ENCODE measurements at regions not wholly inside any gene's neighbourhood (a gene's known extent, or its start where the extent isn't known, plus 50 kb on each side); places are given as distances from the start of the nearest gene placed in this dataset.

DNA sequence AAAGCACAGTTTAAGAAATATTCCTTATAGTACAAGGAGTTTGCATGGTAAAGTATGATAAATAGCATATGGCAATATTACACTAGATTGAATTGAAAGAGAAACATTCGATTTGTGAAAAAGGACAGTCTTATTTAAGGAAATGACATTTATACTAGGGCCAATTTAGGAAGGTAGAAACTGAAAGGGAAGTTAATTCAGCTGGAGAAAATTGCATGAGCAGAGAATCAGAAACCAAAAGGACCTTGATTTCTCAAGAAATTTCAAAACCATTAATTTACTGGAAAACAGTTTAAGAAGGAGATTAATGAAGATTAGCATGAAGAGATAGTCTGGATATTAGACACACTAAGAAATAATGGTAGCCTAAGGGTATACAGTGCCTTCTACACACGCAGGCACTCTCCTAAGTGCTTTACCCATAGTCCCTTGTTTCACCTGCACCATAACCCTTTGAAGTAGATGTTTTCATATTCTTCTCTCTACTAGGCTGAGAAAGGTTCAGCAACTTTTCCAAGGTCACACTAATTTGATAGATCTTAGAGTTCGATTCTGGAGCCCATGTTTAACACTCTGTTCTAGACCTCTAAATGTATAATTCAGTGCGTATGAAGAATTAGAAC, 259.1 kb upstream of the SLIT2 start:
- H3K36me3 ChIP-seq (ENCODE audit: insufficient read depth, low read length), result no peaks in the 10 kb centered on the region
- H3K27ac ChIP-seq (ENCODE audit: low read depth, low read length), result no peak overlapping the region
- no peak overlapping the region for H3K9ac ChIP-seq (ENCODE audit: low read depth, low read length)
- H3K9me3 ChIP-seq (ENCODE audit: insufficient read depth, low read depth, low read length), result no peaks in the 10 kb centered on the region
- no peak overlapping the region for H3K4me3 ChIP-seq (ENCODE audit: low read length)
- H3K4me1 ChIP-seq (ENCODE audit: insufficient read depth, low read length), result no peaks in the 10 kb centered on the region
- H3K27me3 ChIP-seq (ENCODE audit: insufficient read depth, low read length), result no peaks in the 10 kb centered on the region
- 92% methylated on average over 3 of the region's 4 CpGs for WGBS

DNA sequence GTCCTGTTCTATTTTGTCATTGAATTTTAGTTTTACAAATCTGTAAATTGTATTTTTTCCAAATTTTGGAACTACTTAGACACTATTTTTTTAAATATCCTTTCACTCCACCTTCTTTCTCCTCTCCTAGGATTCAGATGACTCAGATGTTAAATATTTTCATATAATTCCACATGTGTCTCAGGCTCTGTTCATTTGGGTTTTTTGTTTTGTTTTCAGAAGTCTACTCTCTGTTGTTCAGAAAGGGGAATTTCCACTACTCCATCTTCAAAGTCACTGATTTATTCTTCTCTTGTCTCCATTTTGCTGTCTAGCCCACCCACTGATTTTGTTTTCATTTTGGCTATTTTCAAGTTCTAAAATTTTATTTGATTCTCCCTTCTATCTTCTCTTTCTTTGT, 264.0 kb upstream of the SLIT2 start:
- Histone ChIP-seq H3K9ac (ENCODE audit: low read depth, low read length) (no peak overlapping the region), H3K4me3 (ENCODE audit: low read length) (no peak overlapping the region), H3K27me3 (ENCODE audit: insufficient read depth, low read length) (no peaks in the 10 kb centered on the region), H3K36me3 (ENCODE audit: insufficient read depth, low read length) (no peaks in the 10 kb centered on the region), H3K27ac (ENCODE audit: low read depth, low read length) (no peak overlapping the region), H3K9me3 (ENCODE audit: insufficient read depth, low read depth, low read length) (no peaks in the 10 kb centered on the region), H3K4me1 (ENCODE audit: insufficient read depth, low read length) (no peaks in the 10 kb centered on the region)

DNA sequence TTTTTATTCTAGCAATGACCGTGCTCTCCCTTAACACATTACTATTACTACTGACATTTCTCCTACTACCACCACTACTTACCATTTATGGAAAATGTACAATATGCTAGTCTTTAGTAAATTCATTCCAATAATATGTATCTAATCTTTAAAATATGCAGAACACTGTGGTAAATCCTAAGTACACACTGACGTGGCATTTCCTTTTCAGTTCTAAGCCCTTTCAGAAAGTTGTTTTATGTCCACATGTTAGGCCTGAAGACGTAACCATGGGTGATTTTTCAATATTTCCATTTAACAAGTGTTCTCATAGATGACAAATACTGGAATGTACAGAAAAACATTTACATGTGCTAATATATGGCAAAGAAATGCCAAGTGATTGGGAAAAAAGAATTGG, 268.6 kb upstream of the SLIT2 start:
- Histone ChIP-seq H3K36me3 (ENCODE audit: insufficient read depth, low read length) (no peaks in the 10 kb centered on the region), H3K9me3 (ENCODE audit: insufficient read depth, low read depth, low read length) (peaks cover 8% of the 10 kb centered on the region), H3K4me3 (ENCODE audit: low read length) (no peak overlapping the region), H3K27ac (ENCODE audit: low read depth, low read length) (no peak overlapping the region), H3K4me1 (ENCODE audit: insufficient read depth, low read length) (no peaks in the 10 kb centered on the region), H3K9ac (ENCODE audit: low read depth, low read length) (no peak overlapping the region), H3K27me3 (ENCODE audit: insufficient read depth, low read length) (no peaks in the 10 kb centered on the region)
- WGBS, result 82% methylated on average over 2 of the region's 3 CpGs

DNA sequence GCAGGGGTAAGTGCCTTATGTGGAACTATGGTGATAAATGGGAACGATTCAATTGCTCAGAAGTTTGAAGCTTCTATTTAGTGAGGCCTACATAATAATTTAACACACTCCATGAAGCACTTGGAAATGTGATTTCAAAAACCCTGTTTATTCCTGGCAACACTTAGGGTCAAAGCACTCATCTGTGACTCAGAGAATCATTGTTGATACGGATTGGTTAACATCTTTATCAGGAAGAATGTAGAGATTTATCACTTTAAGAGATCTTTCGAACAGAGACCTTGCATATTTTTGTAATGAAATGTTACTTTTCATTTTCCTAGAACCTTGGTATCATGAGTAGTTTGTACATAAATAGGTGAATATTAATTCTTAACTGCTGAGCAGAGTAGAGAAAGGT, 269.1 kb upstream of the SLIT2 start:
- Histone ChIP-seq H3K27ac (ENCODE audit: low read depth, low read length) (no peak overlapping the region), H3K9me3 (ENCODE audit: insufficient read depth, low read depth, low read length) (peaks cover 9% of the 10 kb centered on the region), H3K4me3 (ENCODE audit: low read length) (no peak overlapping the region), H3K4me1 (ENCODE audit: insufficient read depth, low read length) (no peaks in the 10 kb centered on the region), H3K9ac (ENCODE audit: low read depth, low read length) (no peak overlapping the region), H3K36me3 (ENCODE audit: insufficient read depth, low read length) (no peaks in the 10 kb centered on the region), H3K27me3 (ENCODE audit: insufficient read depth, low read length) (no peaks in the 10 kb centered on the region)
- 96% methylated on average over 3 of the region's 3 CpGs for WGBS

DNA sequence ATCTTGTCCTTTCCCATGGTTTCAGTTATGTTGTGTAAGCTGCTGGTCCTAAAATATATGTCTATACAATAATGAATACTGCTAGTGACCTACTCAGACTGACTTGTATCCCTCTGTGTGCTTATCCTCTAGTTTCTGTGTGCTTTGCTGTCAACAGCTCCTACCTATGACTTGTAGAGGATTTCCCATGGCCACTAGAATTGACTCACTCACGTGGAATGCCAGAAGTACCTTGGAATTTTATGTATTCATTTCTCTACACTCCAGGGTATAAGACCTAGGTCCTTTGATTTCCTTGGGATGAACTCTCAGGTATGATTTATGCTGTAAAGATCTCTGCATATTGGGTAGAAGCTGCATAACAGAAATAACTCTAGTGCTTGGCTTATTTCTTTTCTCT, 279.9 kb upstream of the SLIT2 start:
- no peaks in the 10 kb centered on the region for H3K4me1 ChIP-seq (ENCODE audit: insufficient read depth, low read length)
- H3K4me3 ChIP-seq (ENCODE audit: low read length), result no peak overlapping the region
- H3K27me3 ChIP-seq (ENCODE audit: insufficient read depth, low read length), result no peaks in the 10 kb centered on the region
- H3K27ac ChIP-seq (ENCODE audit: low read depth, low read length), result no peak overlapping the region
- no peaks in the 10 kb centered on the region for H3K36me3 ChIP-seq (ENCODE audit: insufficient read depth, low read length)
- 0 out of 2 replicates have a peak, but pooled peaks cover 11% of the 10 kb centered on the region for H3K9me3 ChIP-seq (ENCODE audit: insufficient read depth, low read depth, low read length)
- WGBS, result 29% methylated on average over 1 of the region's 1 CpG
- H3K9ac ChIP-seq (ENCODE audit: low read depth, low read length), result no peak overlapping the region

DNA sequence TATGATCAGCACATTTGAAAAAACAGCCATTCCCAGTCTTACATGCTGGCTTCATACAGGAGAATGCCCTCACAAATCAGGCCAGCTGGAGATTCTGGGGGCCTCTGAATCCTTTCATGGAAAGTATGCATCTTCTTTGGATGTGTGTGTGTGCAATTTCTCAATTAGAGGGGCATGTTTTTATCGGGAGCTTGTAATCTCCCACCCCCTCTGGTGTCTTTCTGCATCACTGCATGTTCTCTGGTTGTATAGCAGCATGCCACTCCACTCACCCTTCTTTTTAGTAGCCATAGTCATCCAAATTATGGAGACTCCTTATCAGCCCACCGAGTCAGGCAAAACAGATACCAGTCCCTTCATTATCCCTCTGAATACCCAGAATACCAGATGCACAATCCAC, 282.2 kb upstream of the SLIT2 start:
- 98% methylated on average over 2 of the region's 2 CpGs for WGBS
- H3K27ac ChIP-seq (ENCODE audit: low read depth, low read length), result no peak overlapping the region
- H3K4me3 ChIP-seq (ENCODE audit: low read length), result no peak overlapping the region
- H3K36me3 ChIP-seq (ENCODE audit: insufficient read depth, low read length), result no peaks in the 10 kb centered on the region
- H3K9me3 ChIP-seq (ENCODE audit: insufficient read depth, low read depth, low read length), result no peaks in the 10 kb centered on the region
- H3K9ac ChIP-seq (ENCODE audit: low read depth, low read length), result no peak overlapping the region
- H3K4me1 ChIP-seq (ENCODE audit: insufficient read depth, low read length), result no peaks in the 10 kb centered on the region
- H3K27me3 ChIP-seq (ENCODE audit: insufficient read depth, low read length), result no peaks in the 10 kb centered on the region

DNA sequence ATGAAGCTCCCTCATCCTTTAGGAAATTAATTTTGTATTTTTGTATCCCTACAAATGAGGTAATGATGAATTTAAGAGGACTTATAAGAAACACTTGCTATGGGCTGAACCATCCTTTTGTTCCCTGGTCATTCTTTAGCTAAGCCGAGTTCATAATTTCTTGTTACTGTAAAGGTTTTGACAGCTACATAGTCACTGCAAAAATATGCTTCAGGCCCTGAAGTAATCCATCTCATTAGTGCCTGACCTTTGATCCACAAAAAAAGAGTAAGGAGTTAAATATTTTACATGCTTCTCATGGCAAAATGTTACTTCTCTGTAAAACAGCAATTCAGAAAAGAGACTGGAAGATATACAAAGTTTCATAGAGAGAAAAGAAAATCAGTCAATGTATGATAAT, 290.6 kb upstream of the SLIT2 start:
- no peak overlapping the region for H3K27ac ChIP-seq (ENCODE audit: low read depth, low read length)
- H3K27me3 ChIP-seq (ENCODE audit: insufficient read depth, low read length), result no peaks in the 10 kb centered on the region

DNA sequence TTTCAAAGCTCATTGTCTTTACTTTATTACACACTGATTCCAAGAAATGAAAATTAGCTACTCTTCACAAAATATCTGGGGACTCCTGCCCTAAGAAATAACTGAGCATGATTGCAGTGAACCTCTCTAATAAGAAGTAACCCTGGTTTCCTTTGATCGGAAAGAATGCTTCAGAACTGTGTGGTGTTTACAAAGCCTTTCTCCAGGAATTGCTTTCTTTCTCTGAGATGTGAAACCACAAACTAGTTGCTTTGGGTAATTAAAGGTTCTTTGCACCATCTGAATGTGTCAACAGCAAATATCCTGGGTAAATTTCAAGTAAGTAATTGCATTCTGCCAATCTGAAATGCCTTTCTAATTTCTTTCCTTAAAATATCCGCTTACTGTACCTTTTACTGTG, 292.9 kb upstream of the SLIT2 start:
- H3K36me3 ChIP-seq (ENCODE audit: insufficient read depth, low read length), result no peaks in the 10 kb centered on the region
- H3K27me3 ChIP-seq (ENCODE audit: insufficient read depth, low read length), result no peaks in the 10 kb centered on the region
- no peak overlapping the region for H3K9ac ChIP-seq (ENCODE audit: low read depth, low read length)
- H3K4me1 ChIP-seq (ENCODE audit: insufficient read depth, low read length), result no peaks in the 10 kb centered on the region
- H3K9me3 ChIP-seq (ENCODE audit: insufficient read depth, low read depth, low read length), result no peaks in the 10 kb centered on the region
- no peak overlapping the region for H3K4me3 ChIP-seq (ENCODE audit: low read length)
- H3K27ac ChIP-seq (ENCODE audit: low read depth, low read length), result no peak overlapping the region
- 93% methylated on average over 1 of the region's 2 CpGs for WGBS

More for the DNA sequence above, 290.6 kb upstream of the SLIT2 start:
- Histone ChIP-seq H3K9ac (ENCODE audit: low read depth, low read length) (no peak overlapping the region), H3K36me3 (ENCODE audit: insufficient read depth, low read length) (no peaks in the 10 kb centered on the region), H3K9me3 (ENCODE audit: insufficient read depth, low read depth, low read length) (no peaks in the 10 kb centered on the region), H3K4me3 (ENCODE audit: low read length) (no peak overlapping the region), H3K4me1 (ENCODE audit: insufficient read depth, low read length) (no peaks in the 10 kb centered on the region)
- 95% methylated on average over 1 of the region's 1 CpG for WGBS

DNA sequence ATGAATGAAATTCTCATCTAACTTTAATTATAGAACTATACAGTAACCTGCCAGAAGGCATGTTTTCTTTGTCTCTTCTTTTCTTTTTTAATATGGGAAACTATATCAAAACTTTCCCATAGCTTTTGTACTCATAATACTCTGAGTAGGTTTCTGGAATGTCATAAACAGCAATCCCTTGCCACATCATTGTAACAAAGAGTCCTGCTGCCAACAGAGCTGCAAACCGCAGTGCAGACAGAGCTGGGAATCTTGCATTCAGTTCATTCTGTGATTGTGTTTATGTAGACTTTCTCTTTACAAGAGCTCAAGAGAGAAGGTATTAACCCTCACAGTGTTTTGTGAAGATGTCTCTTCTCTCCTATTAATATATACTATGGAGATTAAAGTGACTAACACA, 304.4 kb upstream of the SLIT2 start:
- no peak overlapping the region for H3K27ac ChIP-seq (ENCODE audit: low read depth, low read length)
- H3K4me3 ChIP-seq (ENCODE audit: low read length), result no peak overlapping the region
- H3K9me3 ChIP-seq (ENCODE audit: insufficient read depth, low read depth, low read length), result no peaks in the 10 kb centered on the region
- 83% methylated on average over 1 of the region's 1 CpG for WGBS
- H3K9ac ChIP-seq (ENCODE audit: low read depth, low read length), result no peak overlapping the region
- H3K4me1 ChIP-seq (ENCODE audit: insufficient read depth, low read length), result peaks cover 15% of the 10 kb centered on the region; the same call in 1 of the 2 replicates
- no peaks in the 10 kb centered on the region for H3K36me3 ChIP-seq (ENCODE audit: insufficient read depth, low read length)
- H3K27me3 ChIP-seq (ENCODE audit: insufficient read depth, low read length), result no peaks in the 10 kb centered on the region

DNA sequence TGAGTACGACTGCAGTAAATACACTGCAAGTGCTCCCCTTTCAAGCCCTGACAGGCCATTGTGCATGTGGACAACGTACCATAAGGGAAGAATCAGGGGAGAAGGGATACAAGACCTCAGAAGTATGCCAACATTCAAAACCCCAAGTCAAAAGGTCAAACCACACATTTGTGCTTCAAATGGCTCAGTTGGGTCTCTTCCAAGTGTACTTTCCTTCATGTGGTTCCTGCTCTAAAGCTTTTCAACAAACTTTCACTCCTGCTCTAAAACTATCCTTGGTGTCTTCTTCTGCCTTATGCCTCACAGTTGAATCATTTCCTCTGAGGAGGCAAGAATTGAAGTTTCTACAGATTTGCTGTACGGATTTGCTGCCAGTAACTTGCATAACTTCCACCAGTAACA, 305.7 kb upstream of the SLIT2 start:
- WGBS, result 93% methylated on average over 3 of the region's 3 CpGs
- H3K9me3 ChIP-seq (ENCODE audit: insufficient read depth, low read depth, low read length), result no peaks in the 10 kb centered on the region

DNA sequence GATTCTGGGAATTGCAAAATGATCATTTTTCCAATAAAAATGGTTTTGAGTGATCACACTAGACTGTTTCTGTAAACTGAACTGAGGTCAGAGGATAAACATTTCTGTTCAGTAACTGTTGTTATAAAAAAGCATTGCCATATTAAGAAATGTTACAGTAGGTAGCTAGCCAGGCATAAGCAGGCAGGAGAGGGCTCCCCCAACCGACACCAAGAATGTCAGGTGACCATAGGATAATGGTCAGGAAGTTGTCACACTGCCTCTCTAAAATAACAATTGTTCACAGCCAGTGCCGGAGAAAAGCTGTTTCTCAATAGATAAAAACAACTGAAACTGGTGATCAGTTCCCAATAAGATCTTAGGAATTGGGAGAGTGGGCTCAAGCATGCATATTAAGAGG, 306.2 kb upstream of the SLIT2 start:
- Histone ChIP-seq H3K36me3 (ENCODE audit: insufficient read depth, low read length) (no peaks in the 10 kb centered on the region), H3K27ac (ENCODE audit: low read depth, low read length) (no peak overlapping the region), H3K4me1 (ENCODE audit: insufficient read depth, low read length) (peaks cover 15% of the 10 kb centered on the region; the same call in 1 of the 2 replicates), H3K4me3 (ENCODE audit: low read length) (no peak overlapping the region), H3K9me3 (ENCODE audit: insufficient read depth, low read depth, low read length) (no peaks in the 10 kb centered on the region), H3K27me3 (ENCODE audit: insufficient read depth, low read length) (no peaks in the 10 kb centered on the region), H3K9ac (ENCODE audit: low read depth, low read length) (no peak overlapping the region)
- WGBS, result 79% methylated on average over 2 of the region's 2 CpGs

More for the DNA sequence above, 305.7 kb upstream of the SLIT2 start:
- Histone ChIP-seq H3K9ac (ENCODE audit: low read depth, low read length) (no peak overlapping the region), H3K27me3 (ENCODE audit: insufficient read depth, low read length) (no peaks in the 10 kb centered on the region), H3K4me1 (ENCODE audit: insufficient read depth, low read length) (peaks cover 15% of the 10 kb centered on the region; the same call in 1 of the 2 replicates), H3K27ac (ENCODE audit: low read depth, low read length) (no peak overlapping the region), H3K4me3 (ENCODE audit: low read length) (no peak overlapping the region), H3K36me3 (ENCODE audit: insufficient read depth, low read length) (no peaks in the 10 kb centered on the region)

DNA sequence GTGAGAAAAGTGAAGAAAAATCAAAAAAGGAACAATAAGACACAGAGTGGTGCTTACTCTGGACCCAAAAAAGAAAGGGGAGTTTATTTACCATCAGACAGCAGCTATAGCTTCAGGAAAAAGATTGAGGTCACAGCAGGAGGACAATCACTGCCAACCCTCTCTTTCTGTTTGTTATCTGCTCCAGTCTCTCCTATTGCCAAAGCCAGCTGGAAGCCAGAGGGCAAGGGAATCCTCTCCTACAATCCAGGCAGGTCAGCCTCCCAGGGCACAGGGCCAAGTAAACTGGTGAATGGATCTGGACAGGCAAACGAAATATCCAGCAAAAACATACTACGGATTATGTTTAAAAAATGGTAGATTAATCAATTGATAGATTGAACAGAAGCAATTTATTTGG, 306.9 kb upstream of the SLIT2 start:
- WGBS, result 100% methylated on average over 1 of the region's 2 CpGs
- Histone ChIP-seq H3K9ac (ENCODE audit: low read depth, low read length) (no peak overlapping the region), H3K4me1 (ENCODE audit: insufficient read depth, low read length) (peaks cover 15% of the 10 kb centered on the region; the same call in 1 of the 2 replicates), H3K27me3 (ENCODE audit: insufficient read depth, low read length) (no peaks in the 10 kb centered on the region), H3K36me3 (ENCODE audit: insufficient read depth, low read length) (no peaks in the 10 kb centered on the region), H3K27ac (ENCODE audit: low read depth, low read length) (no peak overlapping the region), H3K9me3 (ENCODE audit: insufficient read depth, low read depth, low read length) (no peaks in the 10 kb centered on the region), H3K4me3 (ENCODE audit: low read length) (no peak overlapping the region)

Measured in HUES64 (cell line).